Thyroid gland (tissue), 4 donors: ENCODE measurements at regions not wholly inside any gene's neighbourhood (a gene's known extent, or its start where the extent isn't known, plus 50 kb on each side); places are given as distances from the start of the nearest gene placed in this dataset.

Source experiments
- DNase-seq, 2 donors: peaks; one replicate each; pipeline ENCODE4 v3.0.0-alpha.2; 2019
- H3K27ac ChIP-seq, 3 donors: fragments of 200-600 bp; sonication (generic); 1 replicate in 2 of 3; 2 replicates in 1 of 3; pipeline ENCODE4 v1.5.1; 2016 to 2019; ENCODE audit warnings: mild to moderate bottlenecking in 1 of 3, moderate library complexity in 1 of 3
- H3K27me3 ChIP-seq: fragments of 200-600 bp; sonication (generic); one replicate; pipeline ENCODE4 v1.5.1; 2019
- H3K36me3 ChIP-seq, 2 donors: fragments of 200-600 bp; sonication (generic); one replicate each; pipeline ENCODE4 v1.5.1; 2016 to 2019
- H3K4me1 ChIP-seq, 2 donors: fragments of 200-600 bp; sonication (generic); one replicate each; pipeline ENCODE4 v1.5.1; 2017 to 2019
- H3K4me3 ChIP-seq, 3 donors: fragments of 200-600 bp; sonication (generic); replicated peaks in 1 of 3; 1 replicate in 2 of 3; 2 replicates in 1 of 3; pipeline ENCODE4 v1.5.1; 2016; ENCODE audit warnings: mild to moderate bottlenecking in 1 of 3
- H3K9me3 ChIP-seq: fragments of 200-600 bp; sonication (generic); one replicate; pipeline ENCODE4 v1.5.1; 2017
- POLR2A ChIP-seq, 2 donors: fragments of 450-650 bp; IDR thresholded peaks; one replicate each; pipeline ENCODE4 v1.6.1; 2017; ENCODE audit warnings: antibody characterized with exemption in 2 of 2, mild to moderate bottlenecking in 2 of 2, moderate library complexity in 1 of 2
- WGBS, 2 donors: methylation state at CpG; one replicate each; pipeline ENCODE4 v1.1.5; 2017; 5-methylcytosine and 5-hydroxymethylcytosine counted together
- intact Hi-C: fragments of 100-400 bp; cut with DNase I; formaldehyde crosslinking; loops from one replicate; pipeline ENCODE4 v1.15.1; 2023
- TF ChIP-seq, protein P1 (sequence below), 6 experiments: fragments of 200-600 bp in 3 of 6; fragments of 450-650 bp in 3 of 6; sonication (generic) in 3 of 6; IDR thresholded peaks; one replicate each; pipeline ENCODE4 v1.5.1; 2016 to 2019; ENCODE audit warnings: antibody characterized with exemption in 6 of 6, mild to moderate bottlenecking in 2 of 6, inconsistent platforms in 1 of 6, moderate library complexity in 1 of 6

DNA sequence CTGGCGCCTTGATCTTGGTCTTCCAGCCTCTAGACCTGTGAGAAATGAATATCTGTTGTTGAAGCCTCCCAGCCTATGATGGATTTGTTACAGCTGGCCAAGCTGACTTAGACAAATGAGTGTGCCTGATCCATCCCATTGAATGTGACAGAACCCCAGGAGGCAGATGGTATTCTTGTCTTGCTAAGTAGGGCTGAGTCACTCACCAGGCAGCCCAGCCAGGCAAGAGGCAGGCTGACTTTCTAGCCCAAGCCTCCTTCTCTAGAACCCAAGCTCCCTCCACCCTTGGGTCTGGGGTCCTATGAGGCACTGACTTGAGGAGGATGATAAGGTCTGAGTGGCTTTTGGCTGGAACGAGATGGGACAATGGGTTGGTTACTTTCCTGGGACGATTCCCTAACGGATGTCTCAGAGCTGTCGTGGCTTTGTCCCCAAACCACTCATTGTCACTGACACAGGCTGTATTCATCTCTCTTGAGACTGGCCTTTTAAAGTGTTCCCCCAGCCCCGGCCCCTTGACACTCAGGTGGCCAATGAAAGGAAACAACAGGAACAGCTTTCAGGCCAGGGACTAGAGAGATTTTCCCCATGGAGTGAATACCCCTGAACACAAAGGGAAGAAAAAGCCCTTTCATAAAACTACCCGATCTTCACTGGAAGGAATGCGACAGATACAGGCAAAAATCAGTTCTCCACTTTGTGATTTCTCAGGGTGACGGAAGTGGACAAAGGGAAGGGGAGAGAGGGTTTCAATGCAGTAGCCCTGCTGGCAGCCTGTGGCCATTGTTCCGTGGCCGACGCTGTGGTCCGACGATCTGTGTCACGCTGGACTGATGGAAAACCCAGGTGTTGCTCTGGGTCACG, 264.2 kb downstream of the AACS start:
- Histone ChIP-seq H3K4me1 (peaks cover 0 to 7% of the 10 kb centered on the region in 2 donors), H3K36me3 (no peaks in the 10 kb centered on the region), H3K27ac (no peak overlapping the region), H3K27me3 (no peaks in the 10 kb centered on the region), H3K9me3 (no peaks in the 10 kb centered on the region), H3K4me3 (no peak overlapping the region)
- TF ChIP-seq, protein P1, sequence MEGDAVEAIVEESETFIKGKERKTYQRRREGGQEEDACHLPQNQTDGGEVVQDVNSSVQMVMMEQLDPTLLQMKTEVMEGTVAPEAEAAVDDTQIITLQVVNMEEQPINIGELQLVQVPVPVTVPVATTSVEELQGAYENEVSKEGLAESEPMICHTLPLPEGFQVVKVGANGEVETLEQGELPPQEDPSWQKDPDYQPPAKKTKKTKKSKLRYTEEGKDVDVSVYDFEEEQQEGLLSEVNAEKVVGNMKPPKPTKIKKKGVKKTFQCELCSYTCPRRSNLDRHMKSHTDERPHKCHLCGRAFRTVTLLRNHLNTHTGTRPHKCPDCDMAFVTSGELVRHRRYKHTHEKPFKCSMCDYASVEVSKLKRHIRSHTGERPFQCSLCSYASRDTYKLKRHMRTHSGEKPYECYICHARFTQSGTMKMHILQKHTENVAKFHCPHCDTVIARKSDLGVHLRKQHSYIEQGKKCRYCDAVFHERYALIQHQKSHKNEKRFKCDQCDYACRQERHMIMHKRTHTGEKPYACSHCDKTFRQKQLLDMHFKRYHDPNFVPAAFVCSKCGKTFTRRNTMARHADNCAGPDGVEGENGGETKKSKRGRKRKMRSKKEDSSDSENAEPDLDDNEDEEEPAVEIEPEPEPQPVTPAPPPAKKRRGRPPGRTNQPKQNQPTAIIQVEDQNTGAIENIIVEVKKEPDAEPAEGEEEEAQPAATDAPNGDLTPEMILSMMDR (IDR thresholded peaks at IDR 0.05): no peak
- no peak for TF ChIP-seq POLR2A (IDR thresholded peaks at IDR 0.05)
- no peak for DNase-seq
- intact Hi-C loops: loop anchor here (5.0 kb wide), 1 partner anchor 142 kb away; the partner anchor contains the start of gene TMEM132B
- WGBS, 2 donors: 66 to 70% methylated on average over 16 of the region's 16 CpGs

- Histone ChIP-seq H3K36me3 (no peaks in the 10 kb centered on the region), H3K9me3 (no peaks in the 10 kb centered on the region), H3K27me3 (no peaks in the 10 kb centered on the region), H3K4me3 (peak overlapping the region in 1 of 3 donors; percentile 20), H3K4me1 (peaks cover 0 to 7% of the 10 kb centered on the region in 2 donors), H3K27ac (no peak overlapping the region)
- peak; percentile 55 to 63 for DNase-seq
- 2 to 4% methylated on average over 10 to 12 of the region's 30 CpGs for WGBS, 2 donors
- TF ChIP-seq, protein P1 (IDR thresholded peaks at IDR 0.05): peak; percentile 47 to 95 (median 74)
- TF ChIP-seq POLR2A (IDR thresholded peaks at IDR 0.05): no peak
- intact Hi-C loops: no loop called here
Measured at GRCh38 chr12:125330645-125331341, 265.6 kb downstream of the AACS start.

- intact Hi-C loops: no loop called here
- no peaks in the 10 kb centered on the region for H3K9me3 ChIP-seq
- DNase-seq: no peak
- peaks cover 0 to 7% of the 10 kb centered on the region in 2 donors for H3K4me1 ChIP-seq
- H3K27ac ChIP-seq: no peak overlapping the region
- H3K27me3 ChIP-seq: no peaks in the 10 kb centered on the region
- peak overlapping the region in 1 of 3 donors; percentile 20 for H3K4me3 ChIP-seq
- WGBS, 2 donors: 37 to 44% methylated on average over 15 to 16 of the region's 16 CpGs
- TF ChIP-seq POLR2A (IDR thresholded peaks at IDR 0.05): no peak
- TF ChIP-seq, protein P1 (IDR thresholded peaks at IDR 0.05): no peak
- no peaks in the 10 kb centered on the region for H3K36me3 ChIP-seq
Measured at GRCh38 chr12:125331342-125332052, 266.3 kb downstream of the AACS start.

DNA sequence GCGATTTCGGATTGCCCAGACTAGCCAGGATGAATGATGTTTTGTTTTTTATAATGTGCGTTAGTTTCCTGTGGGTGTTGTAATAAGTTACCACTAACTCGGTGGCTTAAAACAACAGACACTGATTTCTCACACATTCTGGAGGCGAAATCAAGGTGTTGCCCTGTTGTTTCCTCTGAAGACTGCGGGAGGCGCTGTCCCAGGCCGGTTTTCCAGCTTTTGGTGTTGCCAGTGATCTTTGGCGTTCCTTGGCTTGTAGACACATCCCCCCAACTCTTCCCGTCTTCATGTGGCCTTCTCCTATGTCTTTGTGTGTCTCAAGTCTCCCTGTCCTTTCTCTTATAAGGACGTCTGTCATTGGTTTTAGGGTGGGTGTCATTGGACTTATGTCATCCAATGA, 267.7 kb downstream of the AACS start:
- WGBS, 2 donors: 70 to 71% methylated on average over 11 of the region's 11 CpGs
- intact Hi-C loops: no loop called here
- H3K27ac ChIP-seq: no peak overlapping the region

More for the DNA sequence above, 267.7 kb downstream of the AACS start:
- DNase-seq: no peak
- Histone ChIP-seq H3K27me3 (no peaks in the 10 kb centered on the region), H3K4me1 (peaks cover 0 to 7% of the 10 kb centered on the region in 2 donors), H3K9me3 (no peaks in the 10 kb centered on the region), H3K36me3 (no peaks in the 10 kb centered on the region), H3K4me3 (no peak overlapping the region)
- TF ChIP-seq, protein P1 (IDR thresholded peaks at IDR 0.05): no peak
- TF ChIP-seq POLR2A (IDR thresholded peaks at IDR 0.05): no peak
